ENCODE measurements at regions not wholly inside any gene's neighbourhood (a gene's known extent, or its start where the extent isn't known, plus 50 kb on each side); places are given as distances from the start of the nearest gene placed in this dataset.

DNA sequence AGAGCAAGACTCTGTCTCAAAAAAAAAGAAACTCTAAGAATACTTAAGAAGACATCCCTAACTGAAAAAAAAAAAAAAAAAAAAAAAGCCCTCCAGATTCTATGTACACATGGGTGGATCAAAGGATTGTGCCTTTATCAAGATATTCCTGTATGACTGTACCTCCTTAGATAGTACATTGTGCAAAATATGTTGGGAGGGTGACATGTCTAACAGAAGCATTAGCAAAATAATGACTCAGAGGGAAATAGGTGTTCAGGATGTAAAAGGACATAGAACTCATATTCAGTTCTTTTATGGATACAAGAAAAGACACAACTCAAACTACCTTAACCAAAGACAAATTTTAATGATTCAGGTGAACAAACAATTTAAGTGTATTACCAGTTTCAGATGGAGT lies 269.8 kb upstream of the KAZN start:
- no peak overlapping the region for H3K27ac Mint-ChIP-seq (ENCODE audit: unreplicated experiment)
- no peak for DNase-seq (ENCODE audit: low spot score)
- no peaks in the 10 kb centered on the region for H3K4me1 Mint-ChIP-seq (ENCODE audit: low read depth)
- no peaks in the 10 kb centered on the region for H3K27me3 Mint-ChIP-seq (ENCODE audit: low read depth)
- H3K36me3 Mint-ChIP-seq (ENCODE audit: low read depth): peaks cover 2% of the 10 kb centered on the region
- peaks cover 39% of the 10 kb centered on the region for H3K9me3 Mint-ChIP-seq (ENCODE audit: low read depth)
- TF ChIP-seq, protein P1, sequence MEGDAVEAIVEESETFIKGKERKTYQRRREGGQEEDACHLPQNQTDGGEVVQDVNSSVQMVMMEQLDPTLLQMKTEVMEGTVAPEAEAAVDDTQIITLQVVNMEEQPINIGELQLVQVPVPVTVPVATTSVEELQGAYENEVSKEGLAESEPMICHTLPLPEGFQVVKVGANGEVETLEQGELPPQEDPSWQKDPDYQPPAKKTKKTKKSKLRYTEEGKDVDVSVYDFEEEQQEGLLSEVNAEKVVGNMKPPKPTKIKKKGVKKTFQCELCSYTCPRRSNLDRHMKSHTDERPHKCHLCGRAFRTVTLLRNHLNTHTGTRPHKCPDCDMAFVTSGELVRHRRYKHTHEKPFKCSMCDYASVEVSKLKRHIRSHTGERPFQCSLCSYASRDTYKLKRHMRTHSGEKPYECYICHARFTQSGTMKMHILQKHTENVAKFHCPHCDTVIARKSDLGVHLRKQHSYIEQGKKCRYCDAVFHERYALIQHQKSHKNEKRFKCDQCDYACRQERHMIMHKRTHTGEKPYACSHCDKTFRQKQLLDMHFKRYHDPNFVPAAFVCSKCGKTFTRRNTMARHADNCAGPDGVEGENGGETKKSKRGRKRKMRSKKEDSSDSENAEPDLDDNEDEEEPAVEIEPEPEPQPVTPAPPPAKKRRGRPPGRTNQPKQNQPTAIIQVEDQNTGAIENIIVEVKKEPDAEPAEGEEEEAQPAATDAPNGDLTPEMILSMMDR (IDR thresholded peaks at IDR 0.05): no peak
- H3K4me3 Mint-ChIP-seq (ENCODE audit: unreplicated experiment): no peak overlapping the region

DNA sequence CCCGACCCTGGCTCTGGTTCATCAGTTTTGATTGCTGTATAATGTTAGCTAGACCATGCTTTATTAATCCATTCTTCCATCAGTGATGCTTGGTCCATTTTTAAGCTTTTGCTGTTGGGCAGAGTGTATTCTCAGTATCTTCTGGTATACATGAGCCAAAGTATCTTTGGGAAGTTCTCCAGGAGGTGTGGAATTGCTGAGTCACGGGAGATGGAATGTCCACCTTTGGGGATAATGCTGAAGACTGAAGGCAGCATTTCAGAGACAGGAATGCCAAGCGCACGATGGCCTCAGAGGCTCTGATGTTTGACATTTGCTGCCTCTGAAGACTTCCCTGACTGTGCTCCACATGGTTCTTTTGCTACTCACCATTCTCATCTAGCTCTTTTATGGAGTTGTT lies 266.3 kb upstream of the KAZN start:
- TF ChIP-seq, protein P1 (IDR thresholded peaks at IDR 0.05): no peak
- Mint-ChIP-seq H3K9me3 (ENCODE audit: low read depth) (peaks cover 25% of the 10 kb centered on the region), H3K4me3 (ENCODE audit: unreplicated experiment) (no peak overlapping the region), H3K4me1 (ENCODE audit: low read depth) (no peaks in the 10 kb centered on the region), H3K27ac (ENCODE audit: unreplicated experiment) (no peak overlapping the region), H3K27me3 (ENCODE audit: low read depth) (no peaks in the 10 kb centered on the region), H3K36me3 (ENCODE audit: low read depth) (no peaks in the 10 kb centered on the region)
- no peak for DNase-seq (ENCODE audit: low spot score)

- Mint-ChIP-seq H3K4me1 (ENCODE audit: low read depth) (no peaks in the 10 kb centered on the region), H3K36me3 (ENCODE audit: low read depth) (no peaks in the 10 kb centered on the region), H3K9me3 (ENCODE audit: low read depth) (peaks cover 13% of the 10 kb centered on the region), H3K4me3 (ENCODE audit: unreplicated experiment) (no peak overlapping the region), H3K27me3 (ENCODE audit: low read depth) (no peaks in the 10 kb centered on the region), H3K27ac (ENCODE audit: unreplicated experiment) (no peak overlapping the region)
- DNase-seq (ENCODE audit: low spot score): no peak
- TF ChIP-seq, protein P1 (IDR thresholded peaks at IDR 0.05): no peak
Measured at GRCh38 chr1:14334336-14335176, 263.9 kb upstream of the KAZN start.

GRCh38 chr1:14338509-14338908 lies 260.0 kb upstream of the KAZN start:
- Mint-ChIP-seq H3K9me3 (ENCODE audit: low read depth) (peaks cover 1% of the 10 kb centered on the region), H3K4me3 (ENCODE audit: unreplicated experiment) (no peak overlapping the region), H3K27me3 (ENCODE audit: low read depth) (no peaks in the 10 kb centered on the region)

GRCh38 chr1:14339288-14339687 lies 259.2 kb upstream of the KAZN start:
- no peaks in the 10 kb centered on the region for H3K4me1 Mint-ChIP-seq (ENCODE audit: low read depth)
- H3K9me3 Mint-ChIP-seq (ENCODE audit: low read depth): peaks cover 5% of the 10 kb centered on the region
- DNase-seq (ENCODE audit: low spot score): no peak
- H3K36me3 Mint-ChIP-seq (ENCODE audit: low read depth): no peaks in the 10 kb centered on the region
- no peak overlapping the region for H3K4me3 Mint-ChIP-seq (ENCODE audit: unreplicated experiment)
- H3K27ac Mint-ChIP-seq (ENCODE audit: unreplicated experiment): no peak overlapping the region
- no peaks in the 10 kb centered on the region for H3K27me3 Mint-ChIP-seq (ENCODE audit: low read depth)
- TF ChIP-seq, protein P1 (IDR thresholded peaks at IDR 0.05): no peak

More at GRCh38 chr1:14338509-14338908, 260.0 kb upstream of the KAZN start:
- Mint-ChIP-seq H3K27ac (ENCODE audit: unreplicated experiment) (no peak overlapping the region), H3K36me3 (ENCODE audit: low read depth) (no peaks in the 10 kb centered on the region), H3K4me1 (ENCODE audit: low read depth) (no peaks in the 10 kb centered on the region)
- DNase-seq (ENCODE audit: low spot score): no peak
- TF ChIP-seq, protein P1 (IDR thresholded peaks at IDR 0.05): no peak

All from chondrocyte (in vitro differentiated cells).